ENCODE measurements at regions not wholly inside any gene's neighbourhood (a gene's known extent, or its start where the extent isn't known, plus 50 kb on each side); places are given as distances from the start of the nearest gene placed in this dataset.

DNA sequence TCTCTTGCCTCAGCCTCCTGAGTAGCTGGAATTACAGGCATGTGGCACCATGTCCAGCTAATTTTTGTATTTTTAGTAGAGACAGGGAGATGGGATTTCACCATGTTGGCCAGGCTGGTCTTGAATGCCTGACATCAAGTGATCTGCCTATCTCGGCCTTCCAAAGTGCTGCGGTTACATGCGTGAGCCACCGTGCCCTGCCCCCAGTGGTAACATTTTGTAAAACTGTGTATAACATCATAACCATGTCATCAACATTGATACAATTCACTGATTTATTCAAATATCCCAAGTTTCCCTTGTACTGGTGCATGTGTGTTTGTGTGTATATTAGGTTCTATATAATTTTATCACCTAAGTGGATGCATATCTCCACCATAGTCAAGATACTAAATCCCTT is 70.0 kb downstream of the PDCL3 start:
- Histone ChIP-seq H3K9me3 (ENCODE audit: severe bottlenecking) (no peaks in the 10 kb centered on the region), H3K36me3 (no peaks in the 10 kb centered on the region), H3K4me3 (ENCODE audit: low read depth, low read length) (no peak overlapping the region), H3K27me3 (ENCODE audit: insufficient read depth, low read depth, severe bottlenecking) (peaks cover 3% of the 10 kb centered on the region), H3K27ac (no peak overlapping the region)
- no peak for DNase-seq
- TF ChIP-seq, protein P1, sequence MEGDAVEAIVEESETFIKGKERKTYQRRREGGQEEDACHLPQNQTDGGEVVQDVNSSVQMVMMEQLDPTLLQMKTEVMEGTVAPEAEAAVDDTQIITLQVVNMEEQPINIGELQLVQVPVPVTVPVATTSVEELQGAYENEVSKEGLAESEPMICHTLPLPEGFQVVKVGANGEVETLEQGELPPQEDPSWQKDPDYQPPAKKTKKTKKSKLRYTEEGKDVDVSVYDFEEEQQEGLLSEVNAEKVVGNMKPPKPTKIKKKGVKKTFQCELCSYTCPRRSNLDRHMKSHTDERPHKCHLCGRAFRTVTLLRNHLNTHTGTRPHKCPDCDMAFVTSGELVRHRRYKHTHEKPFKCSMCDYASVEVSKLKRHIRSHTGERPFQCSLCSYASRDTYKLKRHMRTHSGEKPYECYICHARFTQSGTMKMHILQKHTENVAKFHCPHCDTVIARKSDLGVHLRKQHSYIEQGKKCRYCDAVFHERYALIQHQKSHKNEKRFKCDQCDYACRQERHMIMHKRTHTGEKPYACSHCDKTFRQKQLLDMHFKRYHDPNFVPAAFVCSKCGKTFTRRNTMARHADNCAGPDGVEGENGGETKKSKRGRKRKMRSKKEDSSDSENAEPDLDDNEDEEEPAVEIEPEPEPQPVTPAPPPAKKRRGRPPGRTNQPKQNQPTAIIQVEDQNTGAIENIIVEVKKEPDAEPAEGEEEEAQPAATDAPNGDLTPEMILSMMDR (IDR thresholded peaks at IDR 0.05; ENCODE audit: low read depth, low read length): no peak

DNA sequence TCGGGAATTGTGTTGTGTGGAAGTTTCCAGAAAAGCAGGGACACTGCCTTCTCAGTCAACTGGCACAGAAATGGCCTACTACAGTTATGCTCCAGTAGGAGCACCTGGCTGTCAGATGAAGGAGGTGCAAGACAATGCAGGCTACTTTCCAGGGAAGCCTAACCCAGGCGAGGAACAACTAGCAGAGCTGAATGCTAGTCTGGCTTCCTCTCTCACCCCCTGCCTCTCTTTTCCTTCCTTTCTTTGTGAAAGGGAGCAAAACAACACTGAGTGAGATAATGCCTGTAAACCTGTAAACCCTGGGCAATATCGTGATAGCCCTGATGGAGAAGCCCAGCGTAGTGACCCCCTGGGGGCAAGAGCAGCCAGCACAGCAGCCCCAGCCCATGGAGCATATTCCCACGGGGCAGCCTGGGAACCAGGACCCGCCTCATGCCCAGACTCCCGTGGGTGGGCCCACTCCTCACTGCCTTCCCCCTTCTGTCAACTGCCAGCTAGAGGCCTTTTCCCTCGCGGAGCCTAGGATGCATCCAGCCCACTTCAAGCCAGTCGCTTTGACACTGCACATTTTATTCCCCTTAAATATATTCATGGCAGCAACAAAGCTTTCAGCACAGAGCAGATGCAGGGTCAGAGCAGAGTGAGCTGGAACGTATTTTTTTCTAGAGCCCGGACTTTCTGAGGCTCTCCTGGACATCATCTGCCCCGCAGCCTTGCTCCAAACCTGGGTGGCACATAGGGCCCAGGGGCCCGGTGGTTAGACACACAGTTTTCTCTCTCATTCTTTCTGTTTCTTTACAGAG is 77.0 kb downstream of the PDCL3 start:
- H3K36me3 ChIP-seq: no peaks in the 10 kb centered on the region
- no peaks in the 10 kb centered on the region for H3K9me3 ChIP-seq (ENCODE audit: severe bottlenecking)
- H3K4me3 ChIP-seq (ENCODE audit: low read depth, low read length): no peak overlapping the region
- H3K27me3 ChIP-seq (ENCODE audit: insufficient read depth, low read depth, severe bottlenecking): no peaks in the 10 kb centered on the region
- TF ChIP-seq, protein P1 (IDR thresholded peaks at IDR 0.05; ENCODE audit: low read depth, low read length): no peak
- DNase-seq: no peak
- H3K27ac ChIP-seq: no peak overlapping the region

DNA sequence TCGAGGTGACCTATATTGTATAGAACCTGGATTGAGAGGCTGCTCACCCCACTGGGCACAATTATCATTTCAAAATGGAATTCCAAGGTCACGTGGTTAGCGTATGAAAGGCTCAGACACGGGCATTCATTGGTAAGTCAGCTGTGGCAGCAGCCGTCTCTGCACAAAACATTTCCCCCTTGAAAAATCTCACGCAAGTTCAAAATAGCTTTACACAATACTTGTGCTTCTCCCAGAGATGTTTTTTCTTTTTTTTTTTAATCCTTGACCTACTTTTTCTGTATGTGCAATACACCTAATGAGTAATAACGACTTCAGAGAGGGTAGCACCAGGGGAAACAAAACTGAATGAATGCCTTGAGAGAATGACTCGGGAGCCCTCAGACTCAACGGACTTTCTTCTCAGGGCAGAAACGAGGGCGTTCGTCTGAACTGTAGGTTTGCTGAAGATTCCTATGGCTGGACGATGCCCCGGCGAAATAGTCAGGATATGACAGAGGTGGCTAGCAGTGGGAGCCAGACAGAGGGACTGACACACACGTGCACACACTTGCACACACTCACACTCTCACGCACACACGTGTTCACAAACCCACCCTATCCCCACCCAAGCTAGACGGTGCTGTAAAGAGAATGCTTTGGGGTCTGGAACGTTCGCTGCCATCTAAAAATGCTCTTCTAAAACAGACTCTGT is 77.8 kb downstream of the PDCL3 start:
- no peaks in the 10 kb centered on the region for H3K36me3 ChIP-seq
- H3K27me3 ChIP-seq (ENCODE audit: insufficient read depth, low read depth, severe bottlenecking): no peaks in the 10 kb centered on the region
- no peak overlapping the region for H3K27ac ChIP-seq
- DNase-seq: no peak
- no peaks in the 10 kb centered on the region for H3K9me3 ChIP-seq (ENCODE audit: severe bottlenecking)
- TF ChIP-seq, protein P1 (IDR thresholded peaks at IDR 0.05; ENCODE audit: low read depth, low read length): no peak
- no peak overlapping the region for H3K4me3 ChIP-seq (ENCODE audit: low read depth, low read length)

GRCh38 chr2:100641125-100641435 is 78.3 kb downstream of the PDCL3 start:
- no peak for DNase-seq
- TF ChIP-seq, protein P1 (IDR thresholded peaks at IDR 0.05; ENCODE audit: low read depth, low read length): no peak
- Histone ChIP-seq H3K27me3 (ENCODE audit: insufficient read depth, low read depth, severe bottlenecking) (no peaks in the 10 kb centered on the region), H3K9me3 (ENCODE audit: severe bottlenecking) (no peaks in the 10 kb centered on the region), H3K27ac (no peak overlapping the region), H3K4me3 (ENCODE audit: low read depth, low read length) (no peak overlapping the region), H3K36me3 (no peaks in the 10 kb centered on the region)

DNA sequence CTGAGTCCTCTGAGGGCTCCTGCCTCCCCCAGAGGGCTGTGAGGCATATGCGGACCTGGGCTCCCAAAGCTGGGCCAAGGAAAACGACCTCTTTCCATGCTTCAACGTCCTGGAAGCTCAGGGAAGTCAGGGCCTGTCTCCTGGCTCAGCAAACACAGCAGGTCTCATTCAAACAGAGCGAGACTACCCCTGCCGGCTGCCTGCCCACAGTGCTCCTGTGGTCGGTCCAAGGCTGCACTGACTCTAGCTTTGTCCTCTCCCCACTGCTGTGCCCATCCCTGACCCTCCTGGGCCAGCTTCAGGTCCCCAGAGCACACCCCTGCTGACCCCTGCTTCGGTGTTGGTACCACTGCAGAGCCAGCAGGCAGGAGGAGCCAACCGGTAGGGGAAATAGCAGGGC is 79.6 kb downstream of the PDCL3 start:
- Histone ChIP-seq H3K4me3 (ENCODE audit: low read depth, low read length) (no peak overlapping the region), H3K36me3 (no peaks in the 10 kb centered on the region), H3K9me3 (ENCODE audit: severe bottlenecking) (no peaks in the 10 kb centered on the region), H3K27me3 (ENCODE audit: insufficient read depth, low read depth, severe bottlenecking) (no peaks in the 10 kb centered on the region), H3K27ac (no peak overlapping the region)
- DNase-seq: no peak
- TF ChIP-seq, protein P1 (IDR thresholded peaks at IDR 0.05; ENCODE audit: low read depth, low read length): no peak
